KMS-11 (cell line): ENCODE measurements at regions not wholly inside any gene's neighbourhood (a gene's known extent, or its start where the extent isn't known, plus 50 kb on each side); places are given as distances from the start of the nearest gene placed in this dataset.

Experiments
- H2AFZ ChIP-seq: fragments of 200-600 bp; sonication (generic); 2 replicates; pipeline ENCODE4 v1.6.1; 2016; ENCODE audit warnings: antibody characterized with exemption, mixed run types, low read depth
- H3K27ac ChIP-seq: fragments of 200-600 bp; sonication (generic); 2 replicates; pipeline ENCODE4 v1.6.1; 2016; ENCODE audit warnings: mild to moderate bottlenecking, mixed run types
- H3K27me3 ChIP-seq: fragments of 200-600 bp; sonication (generic); 2 replicates; pipeline ENCODE4 v1.6.1; 2017; ENCODE audit warnings: mild to moderate bottlenecking, low read depth, mixed run types, moderate library complexity; ENCODE audit not compliant: insufficient read depth
- H3K36me3 ChIP-seq: fragments of 200-600 bp; sonication (generic); 2 replicates; pipeline ENCODE4 v1.6.1; 2017; ENCODE audit warnings: mild to moderate bottlenecking, mixed run types; ENCODE audit not compliant: insufficient read depth
- H3K4me1 ChIP-seq: fragments of 200-600 bp; sonication (generic); 2 replicates; pipeline ENCODE4 v1.6.1; 2016; ENCODE audit warnings: mild to moderate bottlenecking, low read depth, mixed run types; ENCODE audit not compliant: poor library complexity, severe bottlenecking
- H3K4me2 ChIP-seq: fragments of 200-600 bp; sonication (generic); 2 replicates; pipeline ENCODE4 v1.7.0; 2016; ENCODE audit warnings: mild to moderate bottlenecking, mixed run types
- H3K4me3 ChIP-seq: fragments of 200-600 bp; sonication (generic); IDR thresholded peaks from 2 replicates; pipeline ENCODE4 v1.6.1; 2017; ENCODE audit warnings: low read depth, low read length, mixed read lengths; ENCODE audit not compliant: insufficient read depth
- H3K79me2 ChIP-seq: fragments of 200-600 bp; sonication (generic); 2 replicates; pipeline ENCODE4 v1.6.1; 2016; ENCODE audit warnings: low read depth, mixed run types; ENCODE audit not compliant: insufficient read depth
- H3K9ac ChIP-seq: fragments of 200-600 bp; sonication (generic); 2 replicates; pipeline ENCODE4 v1.6.1; 2016; ENCODE audit warnings: mild to moderate bottlenecking, mixed run types
- H4K20me1 ChIP-seq: fragments of 200-600 bp; sonication (generic); 2 replicates; pipeline ENCODE4 v1.6.1; 2016; ENCODE audit warnings: mild to moderate bottlenecking, mixed run types; ENCODE audit not compliant: insufficient read depth
- CTCF ChIP-seq: fragments of 200-600 bp; sonication (generic); conservative IDR thresholded peaks from 2 replicates; pipeline ENCODE4 v1.6.1; 2017; ENCODE audit warnings: low read depth, mild to moderate bottlenecking, antibody characterized with exemption, low read length, moderate library complexity, mixed read lengths

GRCh38 chr22:27152883-27153282, 495.5 kb downstream of the MIAT start:
- Histone ChIP-seq H3K36me3 (no peaks in the 10 kb centered on the region), H4K20me1 (no peaks in the 10 kb centered on the region), H3K27ac (no peak overlapping the region), H3K4me3 (no peak overlapping the region), H3K79me2 (no peaks in the 10 kb centered on the region), H3K4me2 (no peak overlapping the region), H3K27me3 (peaks cover 5% of the 10 kb centered on the region; the same call in 1 of the 2 replicates), H3K9ac (no peak overlapping the region), H3K4me1 (no peaks in the 10 kb centered on the region), H2AFZ (no peak overlapping the region)
- no peak for TF ChIP-seq CTCF

- Histone ChIP-seq H3K36me3 (no peaks in the 10 kb centered on the region), H3K27me3 (peaks cover 6% of the 10 kb centered on the region; the same call in 1 of the 2 replicates), H2AFZ (no peak overlapping the region), H3K4me2 (no peak overlapping the region), H3K4me1 (no peaks in the 10 kb centered on the region), H3K27ac (no peak overlapping the region), H3K9ac (no peak overlapping the region), H4K20me1 (no peaks in the 10 kb centered on the region), H3K4me3 (no peak overlapping the region), H3K79me2 (no peaks in the 10 kb centered on the region)
- no peak for TF ChIP-seq CTCF
Measured at GRCh38 chr22:27153386-27153785, 496.0 kb downstream of the MIAT start.

GRCh38 chr22:27154717-27155116, 497.3 kb downstream of the MIAT start:
- H3K27me3 ChIP-seq = peaks cover 12% of the 10 kb centered on the region; the same call in 1 of the 2 replicates
- no peak overlapping the region for H3K4me2 ChIP-seq
- no peak overlapping the region for H3K9ac ChIP-seq
- TF ChIP-seq CTCF = no peak
- no peaks in the 10 kb centered on the region for H4K20me1 ChIP-seq
- H3K4me1 ChIP-seq = no peaks in the 10 kb centered on the region
- H3K79me2 ChIP-seq = no peaks in the 10 kb centered on the region
- no peak overlapping the region for H3K4me3 ChIP-seq
- no peak overlapping the region for H3K27ac ChIP-seq
- H3K36me3 ChIP-seq = no peaks in the 10 kb centered on the region
- no peak overlapping the region for H2AFZ ChIP-seq

GRCh38 chr22:27156821-27157489, 499.6 kb downstream of the MIAT start:
- Histone ChIP-seq H3K27me3 (peaks cover 9% of the 10 kb centered on the region; the same call in 1 of the 2 replicates), H3K4me1 (no peaks in the 10 kb centered on the region), H3K79me2 (no peaks in the 10 kb centered on the region), H3K36me3 (no peaks in the 10 kb centered on the region), H3K9ac (no peak overlapping the region), H3K4me2 (no peak overlapping the region), H3K4me3 (no peak overlapping the region), H3K27ac (no peak overlapping the region), H4K20me1 (no peaks in the 10 kb centered on the region), H2AFZ (no peak overlapping the region)
- no peak for TF ChIP-seq CTCF
